NCI-H1105 treated with DMSO at 0.1 percent for 48 hours (cell line): ENCODE measurements at regions not wholly inside any gene's neighbourhood (a gene's known extent, or its start where the extent isn't known, plus 50 kb on each side); places are given as distances from the start of the nearest gene placed in this dataset.

Source experiments
- DNase-seq: peaks from one replicate; lab custom pipeline; 2025; lab: John Stamatoyannopoulos, UW

DNA sequence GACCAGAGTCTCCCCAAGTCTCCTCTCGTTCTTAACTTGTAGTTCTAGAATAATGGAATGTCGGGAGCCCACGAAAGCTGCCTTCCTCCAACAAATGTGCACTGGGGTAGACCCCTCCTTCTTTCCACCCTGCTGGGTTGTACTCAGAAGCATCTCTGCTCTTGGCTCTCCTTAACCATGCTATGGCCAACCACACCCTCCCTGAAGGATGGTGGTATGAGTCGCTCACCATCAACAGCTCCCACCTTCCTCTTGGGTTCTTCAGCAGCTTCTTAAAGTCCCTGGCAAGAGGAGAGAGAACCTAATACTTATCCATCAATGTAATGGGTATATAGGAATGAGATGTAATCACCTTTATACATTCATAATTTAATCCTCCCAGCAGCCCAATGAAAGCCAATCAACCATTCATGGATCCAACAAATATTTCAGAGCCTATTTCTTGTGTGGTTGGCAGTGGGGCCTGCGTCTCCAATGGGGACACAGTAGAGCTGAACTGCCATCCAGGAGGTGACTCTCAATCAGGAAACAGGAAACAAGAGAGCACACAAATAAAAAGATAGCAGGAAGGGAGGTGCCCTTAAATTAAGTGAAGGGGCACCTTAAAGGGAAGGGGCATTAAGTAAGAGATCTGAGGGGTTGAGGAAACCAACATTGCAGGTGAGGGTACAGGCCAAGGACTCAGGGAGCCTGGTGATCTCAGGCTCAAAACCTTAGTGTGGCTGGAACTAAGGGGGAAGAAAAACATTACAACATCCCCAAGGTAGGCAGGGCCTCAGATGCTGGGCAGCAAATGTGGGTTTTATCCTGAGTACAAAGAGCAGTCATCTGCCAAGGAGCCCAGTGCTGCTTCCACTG lies 64.4 kb upstream of the ETS2 start:
- no peak for DNase-seq

DNA sequence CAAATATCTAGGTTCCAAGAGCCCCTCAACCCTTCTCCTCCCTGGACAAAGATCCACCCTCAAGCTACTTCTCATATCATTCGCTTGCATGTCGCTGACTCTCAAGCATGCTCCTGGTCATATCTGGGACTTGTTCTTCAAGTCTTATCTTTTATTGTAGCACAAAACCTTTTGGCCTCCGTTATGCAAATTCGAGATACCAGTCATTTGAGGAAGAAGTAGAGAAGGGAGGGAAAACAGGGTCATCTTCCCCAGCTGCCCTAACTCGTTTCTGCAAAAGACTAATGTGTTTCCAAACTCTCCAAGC lies 63.8 kb upstream of the ETS2 start:
- no peak for DNase-seq

DNA sequence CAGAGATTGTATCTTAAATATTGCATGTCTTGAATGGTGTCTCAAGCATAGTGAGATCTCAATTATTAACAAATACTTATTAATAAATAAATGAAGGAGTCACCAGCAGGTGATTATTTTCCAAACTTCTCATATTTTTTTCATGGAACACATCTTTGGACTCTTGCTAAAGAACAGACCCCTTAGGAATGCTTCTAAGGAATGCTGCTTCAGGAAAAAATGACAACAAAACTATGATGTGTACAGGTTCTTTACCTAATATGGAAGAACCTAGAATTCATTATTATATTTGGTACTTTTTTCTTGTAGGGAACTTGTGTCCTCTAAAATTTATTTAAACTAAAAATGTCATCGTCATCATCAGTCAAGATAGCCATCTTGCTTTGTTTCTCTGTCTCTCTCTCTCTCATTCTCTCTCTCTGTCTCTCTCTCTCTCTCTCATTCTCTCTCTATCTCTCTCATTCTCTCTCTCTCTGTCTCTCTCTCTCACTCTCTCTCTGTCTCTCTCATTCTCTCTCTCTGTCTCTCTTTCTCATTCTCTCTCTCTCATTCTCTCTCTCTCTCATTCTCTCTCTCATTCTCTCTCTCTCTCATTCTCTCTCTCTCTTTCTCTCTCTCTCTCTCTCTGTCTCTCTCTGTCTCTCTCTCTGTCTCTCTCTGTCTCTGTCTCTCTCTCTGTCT lies 63.0 kb upstream of the ETS2 start:
- no peak for DNase-seq

DNA sequence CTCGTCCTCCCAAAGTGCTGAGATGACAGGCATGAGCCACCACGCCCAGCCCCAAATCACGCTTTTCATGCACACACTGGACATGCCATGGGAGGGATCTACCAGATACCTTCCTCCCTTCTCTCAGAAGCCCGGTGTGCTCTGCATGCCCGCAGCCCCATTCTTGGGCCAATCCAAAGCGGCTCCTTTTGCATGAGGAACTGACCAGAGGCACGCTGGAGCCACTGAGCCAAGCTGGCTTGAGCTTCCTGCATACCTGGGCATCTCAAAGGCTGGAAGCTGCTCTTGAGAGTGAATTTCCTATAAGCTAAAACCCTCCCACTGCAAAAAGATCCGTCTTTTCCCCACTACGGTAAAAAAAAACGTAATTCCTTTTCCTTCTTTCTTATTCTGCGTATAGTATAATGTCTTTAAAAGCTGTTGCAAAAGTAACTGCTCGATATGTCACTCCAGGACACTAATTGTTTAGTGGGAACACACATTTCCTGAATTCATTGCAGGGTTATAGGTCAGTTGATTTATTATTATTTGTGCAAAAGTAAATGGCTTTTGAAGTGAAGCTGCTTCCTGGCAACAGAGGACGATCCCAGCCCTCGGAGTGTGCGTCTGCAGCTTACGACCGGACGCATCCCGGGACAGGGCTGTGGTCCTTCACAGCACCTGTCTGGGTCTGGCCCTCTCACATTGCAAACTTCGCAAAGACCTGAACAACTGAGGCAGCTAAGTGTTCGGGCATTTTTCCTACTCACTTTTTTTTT lies 61.8 kb upstream of the ETS2 start:
- DNase-seq: no peak

DNA sequence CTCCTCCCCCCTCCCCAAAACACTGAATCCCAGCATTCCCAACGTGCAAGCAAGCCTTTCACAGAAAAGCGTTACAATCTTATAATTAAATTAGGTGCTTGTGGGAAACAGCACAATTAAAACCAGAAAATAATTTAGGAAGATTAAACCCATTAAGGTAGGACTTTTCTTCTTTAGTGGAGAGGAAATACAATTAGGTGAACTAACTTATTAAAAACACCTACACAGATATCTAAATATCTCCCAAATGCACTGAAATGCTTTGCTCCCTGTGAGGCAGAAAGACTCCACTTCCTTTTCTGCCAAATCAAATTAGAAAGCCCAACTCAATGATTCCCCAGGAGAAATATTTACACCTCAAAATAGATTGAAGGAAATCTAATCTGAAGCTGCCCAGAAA lies 60.9 kb upstream of the ETS2 start:
- no peak for DNase-seq

DNA sequence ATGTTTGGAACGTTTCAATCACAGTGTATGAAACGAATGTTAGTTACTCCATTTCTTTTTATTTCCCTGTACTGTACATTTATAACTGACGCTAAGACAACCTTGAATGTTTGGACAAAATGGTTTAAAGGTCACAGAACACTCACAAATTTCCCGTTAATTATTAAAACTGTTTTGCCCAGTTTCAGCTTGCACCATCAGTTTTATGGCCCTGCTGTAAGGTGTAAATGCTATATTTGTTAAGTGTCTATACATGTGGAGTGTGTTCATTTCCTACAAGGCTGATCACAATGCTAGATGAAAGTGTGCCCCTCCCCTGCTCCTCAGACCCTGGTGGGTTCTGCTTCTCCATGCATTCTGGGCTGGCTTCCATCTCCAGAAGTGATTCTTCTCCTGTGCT lies 57.9 kb upstream of the ETS2 start:
- DNase-seq: no peak

DNA sequence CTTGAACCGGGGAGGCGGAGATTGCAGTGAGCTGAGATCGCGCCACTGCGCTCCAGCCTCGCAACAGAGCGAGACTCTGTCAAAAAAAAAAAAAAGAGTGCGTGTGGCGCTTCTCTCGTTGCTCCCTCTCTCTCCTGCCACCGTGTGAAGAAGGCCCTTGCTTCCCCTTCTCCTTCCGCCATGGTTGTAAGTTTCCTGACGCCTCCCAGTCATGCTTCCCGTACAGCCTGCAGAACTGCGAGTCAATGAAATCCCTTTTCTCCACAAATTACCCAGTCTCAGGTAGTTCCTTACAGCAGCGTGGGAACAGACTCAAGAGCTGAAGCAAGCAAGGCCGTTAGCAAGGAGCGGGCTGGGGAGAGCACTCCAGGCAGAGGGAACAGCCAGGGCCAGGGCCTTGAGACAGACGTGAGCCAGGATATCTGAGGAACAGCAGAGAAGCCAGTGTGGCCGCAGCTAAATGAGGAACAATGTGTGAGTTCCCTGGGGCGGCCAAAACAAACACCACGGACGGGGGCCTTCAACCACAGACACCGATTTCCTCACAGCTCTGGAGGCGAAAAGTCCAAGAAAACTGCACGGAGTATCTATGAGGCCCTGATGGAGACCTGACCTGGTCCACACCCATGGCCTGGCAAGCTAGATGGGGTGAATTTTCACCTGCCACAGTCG lies 54.2 kb upstream of the ETS2 start:
- DNase-seq: no peak

DNA sequence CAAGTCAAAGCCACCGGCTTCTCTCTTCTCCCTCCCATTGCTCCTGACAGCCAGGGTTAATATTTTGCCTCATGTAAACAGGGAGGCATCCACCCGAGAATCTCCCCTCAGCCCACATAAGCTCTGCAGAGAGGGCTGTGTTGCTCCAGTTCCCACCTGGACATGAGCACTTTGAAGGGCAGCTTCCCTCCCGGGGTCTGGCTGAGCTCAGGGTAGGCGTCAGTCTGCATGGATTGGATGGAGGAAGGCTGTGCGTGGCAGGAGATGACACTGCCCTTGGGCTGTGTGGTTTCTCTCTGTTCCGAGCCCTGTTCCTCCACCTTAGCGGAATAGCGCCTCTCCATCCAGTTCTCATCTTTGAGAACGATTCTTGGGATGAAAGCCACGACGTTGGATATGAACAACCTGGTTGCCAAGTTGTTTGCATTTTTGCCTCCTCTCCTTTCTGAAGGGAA lies 53.7 kb upstream of the ETS2 start:
- DNase-seq: no peak

DNA sequence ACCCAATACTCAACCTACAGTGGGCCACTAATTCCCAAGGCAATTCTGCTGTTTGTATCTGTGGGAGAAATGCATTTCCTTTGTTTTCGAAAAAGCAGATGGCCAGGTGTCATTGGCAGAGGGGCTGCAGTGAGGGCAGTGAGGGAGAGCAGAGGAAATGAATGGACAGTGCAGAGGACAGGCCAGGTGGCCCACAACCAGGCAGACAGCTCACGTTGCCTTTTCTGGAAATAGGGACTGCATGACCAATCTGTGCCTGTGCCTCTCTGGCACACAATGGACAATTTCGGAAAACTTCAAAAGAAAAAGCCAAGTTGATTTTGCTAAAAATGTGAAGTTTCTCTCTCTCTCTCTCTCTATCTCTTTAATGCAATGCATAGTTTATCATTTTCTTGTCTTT lies 52.6 kb upstream of the ETS2 start:
- DNase-seq: no peak

DNA sequence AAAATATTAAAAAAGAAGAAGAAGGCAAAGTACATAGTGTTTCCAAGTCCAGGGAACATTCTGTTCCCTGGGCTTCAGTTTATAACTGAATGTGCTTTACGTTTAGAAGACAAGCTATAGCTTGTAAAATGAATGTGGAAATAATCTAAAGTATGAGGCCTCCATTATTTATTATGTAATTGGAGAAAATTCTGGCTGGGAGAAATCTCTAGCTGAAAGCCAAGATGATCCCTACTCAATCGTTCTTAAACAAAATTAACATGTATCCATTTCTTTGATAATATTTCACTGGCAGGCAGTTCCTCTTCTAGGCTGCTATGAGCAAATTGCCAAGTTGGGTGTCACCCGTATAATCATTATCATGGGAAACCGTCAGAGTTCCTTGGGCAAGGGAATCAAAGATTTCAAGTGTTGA lies 52.2 kb upstream of the ETS2 start:
- no peak for DNase-seq
